COLO829 (cell line): ENCODE measurements at regions not wholly inside any gene's neighbourhood (a gene's known extent, or its start where the extent isn't known, plus 50 kb on each side); places are given as distances from the start of the nearest gene placed in this dataset.

Source experiments
- DNase-seq: peaks from one replicate; pipeline ENCODE4 v3.0.0; 2012; ENCODE audit warnings: low spot score

DNA sequence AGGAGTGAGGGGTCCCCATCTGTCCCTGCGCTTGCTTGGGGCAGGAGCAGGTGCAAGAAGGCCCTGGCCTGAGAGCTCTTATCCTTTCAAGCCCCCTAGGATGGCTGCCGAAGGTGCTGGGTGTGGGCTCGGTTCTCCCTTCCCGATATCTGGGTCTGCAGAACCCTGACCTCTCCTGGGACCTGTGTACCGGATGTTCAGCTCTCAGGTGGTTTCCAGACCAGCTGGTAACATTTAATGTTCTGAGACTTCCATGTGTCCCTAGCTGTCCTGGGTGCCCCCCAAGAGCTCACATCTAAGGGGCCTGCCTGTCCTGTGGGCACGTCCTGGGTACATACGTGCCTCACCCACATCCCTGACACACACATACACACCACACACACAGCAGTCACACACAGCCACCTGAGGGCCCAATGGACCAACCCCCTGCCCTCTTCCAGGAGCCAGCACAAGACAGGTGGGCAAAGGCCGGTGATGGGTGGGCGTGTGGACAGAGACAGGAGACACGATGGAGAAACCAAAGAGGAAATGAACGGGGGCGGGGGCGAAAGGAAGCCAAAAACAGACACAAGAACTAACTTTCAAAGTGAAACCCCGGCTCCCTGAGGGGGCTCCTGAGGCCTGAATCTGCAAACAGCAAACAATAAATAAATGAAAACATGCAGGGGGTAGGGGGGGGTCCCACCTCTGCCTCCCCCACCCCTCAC lies 124.3 kb downstream of the PTPRS start:
- no peak for DNase-seq

DNA sequence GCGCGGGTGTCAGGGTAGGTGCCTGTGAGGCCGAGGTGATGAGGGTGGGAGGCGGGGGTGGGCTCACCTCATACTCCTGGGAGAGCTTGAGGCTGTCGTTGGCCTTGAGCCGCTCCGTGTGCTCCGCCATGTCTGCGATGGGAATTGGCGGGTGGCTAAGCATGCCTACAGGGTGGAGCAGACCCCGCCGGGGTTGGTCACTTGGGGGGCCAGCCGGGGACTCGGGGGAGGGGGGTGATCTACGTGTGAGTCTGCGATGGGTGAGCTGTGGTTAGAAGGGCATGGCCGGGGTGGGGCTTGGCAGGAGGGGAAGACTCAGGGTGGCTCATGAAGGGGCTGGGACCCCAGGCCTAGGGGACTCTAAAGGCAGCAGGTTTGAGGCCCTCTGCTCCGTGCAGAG lies 125.2 kb downstream of the PTPRS start:
- no peak for DNase-seq

DNA sequence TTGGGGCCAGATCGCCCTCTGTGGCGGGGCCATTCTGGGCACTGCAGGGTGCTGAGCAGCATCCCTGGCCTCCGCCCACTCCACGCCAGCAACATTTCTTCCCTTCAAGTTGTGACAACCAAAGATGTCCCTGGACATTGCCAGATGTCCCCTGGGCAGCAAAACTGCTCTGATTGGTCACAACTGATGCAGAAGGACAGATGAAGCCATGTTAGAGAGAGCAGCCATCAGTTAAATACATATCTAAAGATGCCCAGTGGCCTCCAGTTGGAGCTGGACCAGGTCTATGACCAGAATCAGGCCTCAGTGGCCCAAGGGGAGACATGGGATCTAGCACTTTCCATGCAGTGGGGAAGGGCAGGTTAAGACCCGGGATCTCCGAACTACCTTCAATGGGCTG lies 125.7 kb downstream of the PTPRS start:
- no peak for DNase-seq

DNA sequence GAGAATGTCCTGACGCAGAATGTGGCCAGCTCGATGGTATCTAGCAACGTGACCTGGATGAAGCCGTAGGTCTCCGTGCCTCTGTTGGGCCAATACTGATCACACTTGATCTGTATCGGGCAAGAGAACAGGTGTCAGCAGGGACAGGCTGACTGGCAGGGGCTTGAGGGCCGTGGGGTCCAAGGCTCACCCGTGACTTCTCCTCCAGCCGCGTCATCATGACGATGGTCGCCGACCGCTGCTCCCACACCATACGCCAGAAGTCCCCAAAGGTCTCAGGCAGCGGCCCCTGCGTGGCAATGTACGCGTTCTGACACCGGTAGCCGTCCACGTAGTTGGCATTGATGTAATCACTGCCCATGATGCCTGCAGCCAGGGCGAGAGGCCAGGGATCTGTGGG lies 126.2 kb downstream of the PTPRS start:
- DNase-seq = no peak

DNA sequence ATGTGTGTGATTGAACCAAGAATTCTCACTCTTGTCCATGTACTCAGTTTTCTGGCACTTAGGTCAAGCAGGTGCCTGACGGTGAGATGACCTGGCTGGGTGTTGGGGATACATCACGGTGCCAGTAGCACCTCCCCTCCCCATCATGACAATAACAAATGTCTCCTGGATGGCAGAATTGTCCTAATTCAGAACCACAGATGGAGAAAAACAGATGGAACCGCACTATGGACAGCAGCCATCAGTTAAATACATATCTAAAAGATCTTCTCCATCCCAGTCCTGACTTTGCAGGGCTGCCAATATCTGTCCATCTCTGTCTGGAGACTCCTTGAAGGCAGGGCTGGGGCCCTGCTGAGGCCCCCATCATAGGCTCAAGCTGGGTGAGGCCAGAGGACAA lies 126.9 kb downstream of the PTPRS start:
- no peak for DNase-seq

DNA sequence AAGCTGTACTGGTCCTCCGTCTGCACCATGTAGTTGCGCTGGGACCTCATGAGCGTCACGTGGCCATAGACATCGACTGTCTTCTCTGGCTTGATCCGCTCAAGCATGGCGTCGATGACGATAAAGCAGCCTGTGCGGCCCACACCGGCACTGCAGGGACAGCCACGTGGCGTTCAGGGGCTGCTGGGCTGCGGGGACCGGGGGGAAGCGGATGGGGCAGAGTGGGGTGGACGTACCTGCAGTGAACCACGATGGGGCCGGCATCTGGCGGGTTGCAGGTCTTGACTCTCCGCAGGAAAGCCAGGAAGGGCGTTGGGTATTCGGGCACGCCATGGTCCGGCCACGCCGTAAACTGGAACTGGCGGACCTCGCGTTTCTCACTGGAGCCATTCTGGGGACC lies 128.5 kb downstream of the PTPRS start:
- DNase-seq = no peak

DNA sequence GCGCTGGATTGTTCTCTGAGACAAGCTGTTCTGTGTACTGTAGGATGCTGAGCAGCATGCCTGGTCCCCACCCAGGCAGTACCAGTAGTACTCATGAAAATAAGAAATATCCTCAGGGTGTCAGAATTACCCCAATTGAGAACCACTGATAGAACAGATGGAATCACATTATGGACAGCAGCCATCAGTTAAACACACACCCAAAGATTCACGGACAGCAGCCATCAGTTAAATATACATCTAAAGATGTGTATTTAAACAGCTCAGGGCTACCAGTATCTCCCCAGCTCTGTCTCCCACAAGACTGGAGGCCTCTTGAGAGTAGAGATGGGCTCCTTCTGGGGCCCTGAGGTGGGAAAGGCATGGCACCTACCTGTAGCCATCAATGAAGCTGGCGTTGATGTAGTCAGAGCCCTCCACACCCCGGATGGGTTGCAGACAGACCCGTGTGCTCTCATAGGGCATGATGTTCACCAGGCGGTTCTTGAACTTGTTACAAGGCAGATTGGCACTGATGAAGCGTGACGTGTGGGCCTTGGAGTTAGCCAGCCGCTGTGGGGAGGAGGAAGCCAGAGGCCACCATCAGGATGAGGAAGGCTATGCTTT lies 129.3 kb downstream of the PTPRS start:
- no peak for DNase-seq

DNA sequence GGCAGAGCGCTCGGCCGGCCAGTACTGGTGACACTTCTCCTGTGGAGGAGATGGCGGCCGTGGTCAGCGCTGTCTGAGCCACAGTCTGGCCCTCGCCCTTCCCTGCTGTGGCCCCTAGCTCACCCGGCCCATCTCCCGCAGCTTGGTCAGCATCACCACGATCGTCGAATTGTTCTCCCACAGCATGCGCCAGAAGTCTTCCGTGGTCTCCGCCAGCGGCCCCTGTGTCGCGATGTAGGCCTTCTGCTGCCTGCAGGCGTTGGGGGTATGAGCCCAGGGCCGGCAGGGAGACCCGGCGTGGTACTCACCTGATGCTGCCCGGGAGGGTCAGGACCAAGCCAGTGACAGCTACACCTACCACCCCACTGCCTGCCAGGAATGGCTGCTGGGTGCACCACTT lies 130.1 kb downstream of the PTPRS start:
- no peak for DNase-seq

DNA sequence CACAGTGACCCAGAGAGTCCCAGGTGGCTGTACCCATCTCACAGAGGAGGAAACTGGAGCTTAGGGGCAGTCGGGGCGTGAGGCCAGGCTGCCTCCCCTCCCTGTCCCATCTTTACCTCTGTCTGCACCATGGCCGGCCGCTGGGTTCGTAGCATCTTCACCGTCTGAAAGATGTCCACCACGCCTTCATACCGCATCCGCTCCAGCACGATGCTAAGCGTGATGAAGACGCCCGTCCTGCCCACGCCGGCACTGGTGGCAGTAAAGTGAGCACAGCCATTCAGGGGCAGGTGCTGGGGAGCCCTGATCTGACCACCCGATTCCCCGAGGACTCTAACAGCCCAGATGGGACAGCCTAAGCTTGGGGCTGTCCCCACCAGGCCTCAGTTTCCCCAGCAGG lies 132.8 kb downstream of the PTPRS start:
- no peak for DNase-seq

DNA sequence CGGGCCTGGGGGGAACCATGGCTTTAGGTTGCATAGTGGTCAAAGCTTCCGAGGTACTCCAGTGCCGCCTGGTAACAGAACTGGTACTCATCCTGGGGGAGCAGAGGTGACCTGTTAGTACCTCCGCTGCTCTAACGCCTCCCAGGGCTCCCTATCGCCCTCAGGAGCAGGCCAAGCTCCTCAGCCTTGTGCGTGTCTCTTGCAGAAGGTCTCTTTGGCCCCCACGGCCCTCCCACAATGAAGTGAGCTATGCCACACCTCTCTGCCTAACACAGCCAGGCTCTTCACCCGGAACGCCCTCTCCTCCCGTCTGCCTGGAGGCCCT lies 133.9 kb downstream of the PTPRS start:
- no peak for DNase-seq

DNA sequence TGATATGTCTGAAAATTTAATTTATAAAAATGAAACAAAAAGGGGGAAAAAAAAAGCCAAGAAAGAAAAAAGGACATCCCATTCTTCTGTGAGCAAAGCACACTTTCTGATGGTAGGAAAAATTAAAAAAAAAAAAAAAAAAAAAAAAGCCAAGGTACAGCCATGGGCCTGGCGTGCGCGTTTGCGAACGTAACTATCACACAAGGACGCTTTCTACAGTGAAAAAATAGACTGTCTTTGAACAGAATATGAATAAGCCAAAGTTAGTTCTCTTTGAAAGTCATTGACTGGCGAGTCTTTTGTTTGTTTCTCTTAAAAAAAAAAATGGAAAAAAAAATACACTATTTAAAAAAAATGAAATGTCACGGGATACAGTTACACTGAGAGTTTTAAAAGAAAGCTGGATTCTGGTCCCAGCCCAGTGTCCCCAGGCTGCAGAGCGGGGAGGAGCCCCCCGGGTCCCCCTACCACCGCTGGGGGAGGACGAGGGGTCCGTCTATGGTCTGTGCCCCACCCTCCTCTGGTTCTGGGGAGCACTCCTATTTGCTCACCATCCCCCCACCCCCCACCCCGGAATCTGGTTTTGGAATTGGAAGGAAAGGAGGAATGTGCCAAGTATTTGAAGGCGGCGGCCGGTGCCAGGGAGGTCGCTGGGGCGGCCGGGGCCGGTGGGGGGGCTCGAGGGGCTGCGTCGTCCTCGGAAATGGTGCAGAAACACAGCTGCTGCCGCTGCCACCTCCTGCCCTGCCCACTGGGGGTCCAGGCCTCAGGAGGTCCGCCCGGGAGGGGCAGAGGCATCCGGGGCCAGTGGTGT lies 134.5 kb downstream of the PTPRS start:
- peak; percentile 20 for DNase-seq

DNA sequence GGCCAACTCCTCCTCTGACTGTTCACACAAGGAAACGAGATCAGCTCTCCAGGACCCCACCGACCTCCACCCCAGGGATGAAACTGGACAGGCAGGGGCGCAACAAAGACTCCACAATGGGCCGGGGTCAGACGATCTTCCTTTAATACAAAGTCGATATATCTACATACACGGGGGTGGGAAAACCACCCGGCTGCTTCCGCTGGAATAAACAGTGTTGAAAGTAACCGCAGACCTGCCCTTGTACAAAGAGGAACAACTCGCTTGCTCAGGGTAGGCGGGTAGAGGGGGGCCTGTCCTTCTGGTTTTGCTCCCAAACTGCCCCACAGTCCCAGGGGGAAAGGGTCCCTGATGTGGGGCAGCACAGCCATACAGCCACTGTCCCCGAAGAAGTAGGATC lies 135.2 kb downstream of the PTPRS start:
- no peak for DNase-seq

DNA sequence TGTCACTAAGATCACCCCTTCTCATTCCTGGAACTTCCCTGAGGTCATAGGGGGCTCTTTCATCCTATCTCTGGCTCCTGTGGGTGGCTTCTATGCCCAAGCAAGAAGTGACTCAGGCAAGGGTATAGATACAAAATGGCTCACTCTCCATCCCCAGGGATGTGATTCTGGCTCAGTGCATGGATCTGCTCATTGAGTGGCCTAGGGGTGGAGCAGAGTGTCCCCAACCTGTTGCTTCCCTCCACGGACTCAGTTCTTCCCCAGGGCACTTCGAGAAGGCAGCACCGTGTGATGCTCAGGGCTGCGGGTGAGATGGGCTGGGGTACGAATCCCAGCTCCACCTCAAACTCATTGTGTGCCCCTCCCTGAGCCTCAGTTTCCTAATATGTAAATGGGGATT lies 136.4 kb downstream of the PTPRS start:
- DNase-seq = no peak
